ENCODE measurements at regions not wholly inside any gene's neighbourhood (a gene's known extent, or its start where the extent isn't known, plus 50 kb on each side); places are given as distances from the start of the nearest gene placed in this dataset.
"Not testable (repeated sequence)": the region's sequence is repeated elsewhere in the genome, so short reads cannot be mapped to it uniquely, and the experiment has no call there.

- TF ChIP-seq CTCF (IDR thresholded peaks at IDR 0.05) (no peak), POLR2AphosphoS5 (IDR thresholded peaks at IDR 0.05) (no peak), POLR2A (IDR thresholded peaks at IDR 0.05; ENCODE audit: low read depth) (no peak), EP300 (IDR thresholded peaks at IDR 0.05) (no peak)
- WGBS: 78% methylated on average over 5 of the region's 5 CpGs
- DNase-seq (ENCODE audit: extremely low spot score): no peak
These were observed 230.7 kb downstream of the SHQ1 start for GRCh38 chr3:72617424-72618024.

GRCh38 chr3:72615776-72616175 lies 232.5 kb downstream of the SHQ1 start:
- Histone ChIP-seq H3K36me3 (no peaks in the 10 kb centered on the region), H3K4me3 (no peak overlapping the region), H3K9me3 (peaks cover 0 to 8% (median 7%) of the 10 kb centered on the region in 4 donors), H3K4me1 (no peaks in the 10 kb centered on the region), H3K27me3 (no peaks in the 10 kb centered on the region), H3K27ac (replicated peaks in 1 of 4) (no peak overlapping the region)
- TF ChIP-seq POLR2A (IDR thresholded peaks at IDR 0.05; ENCODE audit: low read depth) (no peak), POLR2AphosphoS5 (IDR thresholded peaks at IDR 0.05) (no peak), CTCF (IDR thresholded peaks at IDR 0.05) (no peak), EP300 (IDR thresholded peaks at IDR 0.05) (no peak)
- no peak for DNase-seq (ENCODE audit: extremely low spot score)
- 82% methylated on average over 6 of the region's 6 CpGs for WGBS
- intact Hi-C loops (cut with DNase I): no loop called here

More at GRCh38 chr3:72617424-72618024, 230.7 kb downstream of the SHQ1 start:
- intact Hi-C loops (cut with DNase I): no loop called here
- H3K27me3 ChIP-seq: no peaks in the 10 kb centered on the region
- H3K4me1 ChIP-seq: no peaks in the 10 kb centered on the region
- H3K36me3 ChIP-seq: no peaks in the 10 kb centered on the region
- peaks cover 0 to 8% (median 7%) of the 10 kb centered on the region in 4 donors for H3K9me3 ChIP-seq
- H3K27ac ChIP-seq (replicated peaks in 1 of 4): no peak overlapping the region
- H3K4me3 ChIP-seq: no peak overlapping the region

- Histone ChIP-seq H3K4me1 (no peaks in the 10 kb centered on the region), H3K36me3 (no peaks in the 10 kb centered on the region), H3K27ac (replicated peaks in 1 of 4) (no peak overlapping the region), H3K27me3 (no peaks in the 10 kb centered on the region), H3K4me3 (no peak overlapping the region), H3K9me3 (peaks cover 0 to 8% (median 7%) of the 10 kb centered on the region in 4 donors)
- WGBS: 85% methylated on average over 3 of the region's 3 CpGs
- TF ChIP-seq EP300 (IDR thresholded peaks at IDR 0.05) (no peak), POLR2AphosphoS5 (IDR thresholded peaks at IDR 0.05) (no peak)
- DNase-seq (ENCODE audit: extremely low spot score): no peak
- intact Hi-C loops (cut with DNase I): no loop called here
These were observed 233.1 kb downstream of the SHQ1 start for GRCh38 chr3:72615182-72615581.

- TF ChIP-seq POLR2A (IDR thresholded peaks at IDR 0.05; ENCODE audit: low read depth) (no peak), EP300 (IDR thresholded peaks at IDR 0.05) (no peak), CTCF (IDR thresholded peaks at IDR 0.05) (no peak), POLR2AphosphoS5 (IDR thresholded peaks at IDR 0.05) (no peak)
- Histone ChIP-seq H3K4me3 (no peak overlapping the region), H3K9me3 (peaks cover 0 to 8% (median 7%) of the 10 kb centered on the region in 4 donors), H3K36me3 (no peaks in the 10 kb centered on the region), H3K4me1 (no peaks in the 10 kb centered on the region), H3K27ac (replicated peaks in 1 of 4) (no peak overlapping the region), H3K27me3 (no peaks in the 10 kb centered on the region)
- 89% methylated on average over 5 of the region's 5 CpGs for WGBS
- intact Hi-C loops (cut with DNase I): no loop called here
- no peak for DNase-seq (ENCODE audit: extremely low spot score)
These were observed 233.7 kb downstream of the SHQ1 start for GRCh38 chr3:72614394-72615074.

GRCh38 chr3:72613871-72614270 lies 234.4 kb downstream of the SHQ1 start:
- TF ChIP-seq EP300 (IDR thresholded peaks at IDR 0.05): no peak
- no peak for TF ChIP-seq POLR2AphosphoS5 (IDR thresholded peaks at IDR 0.05)
- TF ChIP-seq CTCF (IDR thresholded peaks at IDR 0.05): no peak
- no peak for TF ChIP-seq POLR2A (IDR thresholded peaks at IDR 0.05; ENCODE audit: low read depth)
- 100% methylated on average over 1 of the region's 1 CpG for WGBS

GRCh38 chr3:72609114-72609513 lies 239.1 kb downstream of the SHQ1 start:
- H3K4me3 ChIP-seq; DNase-seq (ENCODE audit: extremely low spot score); intact Hi-C loops (cut with DNase I); H3K27me3 ChIP-seq; H3K36me3 ChIP-seq; H3K9me3 ChIP-seq; H3K4me1 ChIP-seq; H3K27ac ChIP-seq (replicated peaks in 1 of 4): not testable (repeated sequence)
- 91% methylated on average over 5 of the region's 5 CpGs for WGBS

More at GRCh38 chr3:72613871-72614270, 234.4 kb downstream of the SHQ1 start:
- no peak for DNase-seq (ENCODE audit: extremely low spot score)
- Histone ChIP-seq H3K4me3 (no peak overlapping the region), H3K9me3 (peaks cover 0 to 8% (median 7%) of the 10 kb centered on the region in 4 donors), H3K36me3 (no peaks in the 10 kb centered on the region), H3K4me1 (no peaks in the 10 kb centered on the region), H3K27me3 (no peaks in the 10 kb centered on the region), H3K27ac (replicated peaks in 1 of 4) (no peak overlapping the region)
- intact Hi-C loops (cut with DNase I): no loop called here

Measured in esophagus muscularis mucosa (tissue), 4 donors.